PC-3 (cell line): ENCODE measurements at regions not wholly inside any gene's neighbourhood (a gene's known extent, or its start where the extent isn't known, plus 50 kb on each side); places are given as distances from the start of the nearest gene placed in this dataset.

Experiments used
- ATAC-seq: fragments of 200-7000 bp; cut with Tn5 transposase; 2 replicates; pipeline ENCODE4 v1.9.1; 2020; ENCODE audit warnings: mild to moderate bottlenecking, moderate library complexity
- BruUV-seq: library from RNA; stranded (reverse); fragments of 400-500 nt; replicated peaks from 2 replicates; lab custom pipeline; 2021; lab: Mats Ljungman, UMichigan
- CTCF ChIA-PET: fragments of 300-600 bp; sonication (Branson Sonifier 250); formaldehyde crosslinking; loops from one replicate; lab custom pipeline; 2022; ENCODE audit warnings: antibody characterized with exemption; lab: Charles Lee
- POLR2A ChIA-PET: fragments of 300-600 bp; sonication (Branson Sonifier 250); formaldehyde crosslinking; loops from one replicate; lab custom pipeline; 2022; ENCODE audit warnings: antibody characterized with exemption; ENCODE audit not compliant: unreplicated experiment; lab: Charles Lee
- DNase-seq: peaks from one replicate; pipeline ENCODE4 v3.0.0-alpha.2; 2015
- H2AFZ ChIP-seq: fragments of 300-600 bp; sonication (generic); 2 replicates; pipeline ENCODE4 v1.6.0; 2016; ENCODE audit warnings: antibody characterized with exemption, low read length
- H3F3A ChIP-seq: fragments of 300-600 bp; sonication (generic); one replicate; pipeline ENCODE4 v1.6.0; 2017; ENCODE audit warnings: antibody characterized with exemption, low read length, control low read depth, mild to moderate bottlenecking; ENCODE audit not compliant: unreplicated experiment
- H3K27ac ChIP-seq: fragments of 300-600 bp; sonication (generic); 2 replicates; pipeline ENCODE4 v1.5.1; 2016; ENCODE audit warnings: mild to moderate bottlenecking, low read length
- H3K27me3 ChIP-seq: fragments of 300-600 bp; sonication (generic); 2 replicates; pipeline ENCODE4 v1.6.1; 2016; ENCODE audit warnings: low read length, mixed read lengths
- H3K36me3 ChIP-seq: fragments of 300-600 bp; sonication (generic); 2 replicates; pipeline ENCODE4 v1.6.1; 2016; ENCODE audit warnings: low read depth, mixed run types, low read length, mixed read lengths
- H3K4me1 ChIP-seq: fragments of 300-600 bp; sonication (generic); 2 replicates; pipeline ENCODE4 v1.5.1; 2016; ENCODE audit warnings: low read length; ENCODE audit not compliant: insufficient read depth
- H3K4me2 ChIP-seq: fragments of 300-600 bp; sonication (generic); 2 replicates; pipeline ENCODE4 v1.6.0; 2016; ENCODE audit warnings: low read length
- H3K4me3 ChIP-seq: fragments of 300-600 bp; sonication (generic); 2 replicates; pipeline ENCODE4 v1.5.1; 2016; ENCODE audit warnings: mild to moderate bottlenecking, low read length, mixed read lengths
- H3K79me2 ChIP-seq: fragments of 300-600 bp; sonication (generic); 2 replicates; pipeline ENCODE4 v1.6.1; 2017; ENCODE audit warnings: low read length, mixed read lengths
- H3K9ac ChIP-seq: fragments of 300-600 bp; sonication (generic); 2 replicates; pipeline ENCODE4 v1.6.0; 2016; ENCODE audit warnings: mild to moderate bottlenecking, low read length
- H3K9me2 ChIP-seq: fragments of 300-600 bp; sonication (generic); replicated peaks from 2 replicates; pipeline ENCODE4 v1.6.1; 2016; ENCODE audit warnings: mixed run types, low read length, mixed read lengths
- H3K9me3 ChIP-seq: fragments of 300-600 bp; sonication (generic); 2 replicates; pipeline ENCODE4 v1.6.1; 2016; ENCODE audit warnings: low read length, mixed read lengths
- H4K20me1 ChIP-seq: fragments of 300-600 bp; sonication (generic); 2 replicates; pipeline ENCODE4 v1.6.1; 2016; ENCODE audit warnings: low read length, mixed read lengths
- CTCF ChIP-seq: fragments of 300-600 bp; sonication (generic); conservative IDR thresholded peaks from 2 replicates; pipeline ENCODE4 v1.5.1; 2017; ENCODE audit warnings: antibody characterized with exemption, low read depth, mild to moderate bottlenecking, low read length
- EZH2 ChIP-seq: fragments of 300-600 bp; sonication (generic); IDR thresholded peaks from one replicate; pipeline ENCODE4 v1.6.1; 2017; ENCODE audit warnings: antibody characterized with exemption, mild to moderate bottlenecking, low read length; ENCODE audit not compliant: unreplicated experiment
- EZH2phosphoT487 ChIP-seq: fragments of 300-600 bp; sonication (generic); IDR thresholded peaks from 2 replicates; pipeline ENCODE4 v1.6.1; 2018; ENCODE audit warnings: mild to moderate bottlenecking, antibody characterized with exemption, low read length, borderline replicate concordance
- intact Hi-C: fragments of 100-400 bp; cut with micrococcal nuclease; formaldehyde crosslinking; loops from 2 replicates; pipeline ENCODE4 v1.9.0; 2023

DNA sequence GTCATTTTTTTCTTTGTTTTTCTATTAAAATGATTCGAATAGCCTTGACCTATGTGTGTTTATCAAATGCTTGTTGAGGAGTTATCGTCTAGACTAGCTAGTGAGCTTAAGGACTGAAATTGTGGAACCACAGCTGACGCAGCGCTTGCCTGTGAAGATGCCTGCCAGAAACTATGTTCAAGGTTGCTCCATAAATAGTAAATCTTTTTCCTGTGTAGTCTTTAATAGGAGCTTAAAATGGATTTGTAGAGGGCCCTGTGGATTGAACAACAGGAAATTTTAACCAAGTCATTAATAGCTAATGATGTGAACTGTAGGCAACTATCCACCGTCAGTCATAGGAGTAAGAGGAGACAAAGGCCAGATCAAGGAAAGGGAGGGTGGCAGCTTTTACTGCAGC lies 145.1 kb downstream of the GNAI1 start:
- H3K27ac ChIP-seq: no peak overlapping the region
- ChIA-PET CTCF (interaction anchor here (0.6 kb wide), 1 partner anchor 145 kb away, joined by 4 read pairs; the partner anchor contains the start of gene GNAI1), POLR2A (no interaction called here)
- H3K4me2 ChIP-seq: no peak overlapping the region
- H2AFZ ChIP-seq: no peak overlapping the region
- H3K79me2 ChIP-seq: no peaks in the 10 kb centered on the region
- no TSS peak for BruUV-seq
- no peak for DNase-seq
- H3K27me3 ChIP-seq: no peaks in the 10 kb centered on the region
- intact Hi-C loops: loop anchor here (2.0 to 10.0 kb wide), 2 partner anchors 61 to 215 kb away; no protein-coding TSS in a partner anchor
- H4K20me1 ChIP-seq: no peaks in the 10 kb centered on the region
- H3K9ac ChIP-seq: no peak overlapping the region
- H3K4me3 ChIP-seq: no peak overlapping the region
- no peaks in the 10 kb centered on the region for H3K9me2 ChIP-seq
- H3K4me1 ChIP-seq: peaks cover 19% of the 10 kb centered on the region
- TF ChIP-seq EZH2: no peak
- TF ChIP-seq EZH2phosphoT487: no peak
- TF ChIP-seq CTCF: no peak
- H3F3A ChIP-seq: no peaks in the 10 kb centered on the region
- H3K9me3 ChIP-seq: no peaks in the 10 kb centered on the region
- H3K36me3 ChIP-seq: no peaks in the 10 kb centered on the region
- ATAC-seq: no peak

GRCh38 chr7:80278737-80279136 lies 144.1 kb downstream of the GNAI1 start:
- Histone ChIP-seq H3K4me3 (no peak overlapping the region; the same call in 1 of the 2 replicates), H2AFZ (no peak overlapping the region), H3K4me1 (peaks cover 19% of the 10 kb centered on the region), H3K79me2 (no peaks in the 10 kb centered on the region), H3K9ac (peak overlapping the region; percentile 26), H3K27me3 (no peaks in the 10 kb centered on the region), H4K20me1 (no peaks in the 10 kb centered on the region), H3K27ac (peak overlapping the region; percentile 62), H3K4me2 (peak overlapping the region; percentile 43), H3F3A (no peaks in the 10 kb centered on the region), H3K9me3 (no peaks in the 10 kb centered on the region), H3K9me2 (no peaks in the 10 kb centered on the region), H3K36me3 (no peaks in the 10 kb centered on the region)
- TF ChIP-seq CTCF: no peak
- no peak for TF ChIP-seq EZH2
- TF ChIP-seq EZH2phosphoT487: no peak
- DNase-seq (no peak), ATAC-seq (no peak)
- no TSS peak for BruUV-seq
- POLR2A ChIA-PET: no interaction called here
- CTCF ChIA-PET: interaction anchor here (0.9 kb wide), 1 partner anchor 46 kb away, joined by 3 read pairs; no protein-coding TSS in a partner anchor
- intact Hi-C loops: loop anchor here (1.0 to 10.0 kb wide), 7 partner anchors 25 to 214 kb away; no protein-coding TSS in a partner anchor
